ENCODE measurements at regions not wholly inside any gene's neighbourhood (a gene's known extent, or its start where the extent isn't known, plus 50 kb on each side); places are given as distances from the start of the nearest gene placed in this dataset.

GRCh38 chr15:86010398-86010797 is 69.3 kb upstream of the AGBL1 start:
- DNase-seq (ENCODE audit: low read depth): no peak
- H3K4me3 ChIP-seq (ENCODE audit: low read depth, low read length): no peak overlapping the region
- TF ChIP-seq CTCF (IDR thresholded peaks at IDR 0.05; ENCODE audit: insufficient read depth, low read length): no peak

GRCh38 chr15:86010891-86011290 is 68.8 kb upstream of the AGBL1 start:
- no peak for TF ChIP-seq CTCF (IDR thresholded peaks at IDR 0.05; ENCODE audit: insufficient read depth, low read length)
- no peak overlapping the region for H3K4me3 ChIP-seq (ENCODE audit: low read depth, low read length)
- no peak for DNase-seq (ENCODE audit: low read depth)

GRCh38 chr15:86014016-86014415 is 65.7 kb upstream of the AGBL1 start:
- TF ChIP-seq CTCF (IDR thresholded peaks at IDR 0.05; ENCODE audit: insufficient read depth, low read length): no peak
- DNase-seq (ENCODE audit: low read depth): no peak
- no peak overlapping the region for H3K4me3 ChIP-seq (ENCODE audit: low read depth, low read length)

- no peak for TF ChIP-seq CTCF (IDR thresholded peaks at IDR 0.05; ENCODE audit: insufficient read depth, low read length)
- H3K4me3 ChIP-seq (ENCODE audit: low read depth, low read length): no peak overlapping the region
- no peak for DNase-seq (ENCODE audit: low read depth)
Measured at GRCh38 chr15:86016750-86017149, 62.9 kb upstream of the AGBL1 start.

- no peak for DNase-seq (ENCODE audit: low read depth)
- TF ChIP-seq CTCF (IDR thresholded peaks at IDR 0.05; ENCODE audit: insufficient read depth, low read length): no peak
- no peak overlapping the region for H3K4me3 ChIP-seq (ENCODE audit: low read depth, low read length)
Measured at GRCh38 chr15:86018679-86019078, 61.0 kb upstream of the AGBL1 start.

GRCh38 chr15:86021281-86022264 is 58.1 kb upstream of the AGBL1 start:
- no peak for TF ChIP-seq CTCF (IDR thresholded peaks at IDR 0.05; ENCODE audit: insufficient read depth, low read length)
- no peak overlapping the region for H3K4me3 ChIP-seq (ENCODE audit: low read depth, low read length)
- DNase-seq (ENCODE audit: low read depth): no peak

Measured in fibroblast of the aortic adventitia (primary cell).